OCI-LY7 (cell line): ENCODE measurements at regions not wholly inside any gene's neighbourhood (a gene's known extent, or its start where the extent isn't known, plus 50 kb on each side); places are given as distances from the start of the nearest gene placed in this dataset.

ENCODE experiments used
- CTCF ChIP-seq: fragments of 200-600 bp; sonication (generic); conservative IDR thresholded peaks from 2 replicates; pipeline ENCODE4 v1.5.1; 2014; ENCODE audit warnings: mild to moderate bottlenecking, antibody characterized with exemption, low read length, moderate library complexity, mixed read lengths
- EZH2phosphoT487 ChIP-seq: fragments of 200-600 bp; sonication (generic); IDR thresholded peaks from 2 replicates; pipeline ENCODE4 v1.6.1; 2018; ENCODE audit warnings: low read depth, borderline replicate concordance, mild to moderate bottlenecking, mixed run types, antibody characterized with exemption, low read length, moderate library complexity, mixed read lengths

- no peak for TF ChIP-seq CTCF
- TF ChIP-seq EZH2phosphoT487 = no peak
These were observed 73.4 kb upstream of the HGFAC start for GRCh38 chr4:3368334-3368733.
